GM12872 (cell line): ENCODE measurements at regions not wholly inside any gene's neighbourhood (a gene's known extent, or its start where the extent isn't known, plus 50 kb on each side); places are given as distances from the start of the nearest gene placed in this dataset.

Source experiments
- TF ChIP-seq, protein P1 (sequence below): IDR thresholded peaks from 3 replicates; pipeline ENCODE4 v1.5.1; 2011; ENCODE audit warnings: low read depth, mild to moderate bottlenecking, low read length, moderate library complexity; ENCODE audit not compliant: insufficient read depth

DNA sequence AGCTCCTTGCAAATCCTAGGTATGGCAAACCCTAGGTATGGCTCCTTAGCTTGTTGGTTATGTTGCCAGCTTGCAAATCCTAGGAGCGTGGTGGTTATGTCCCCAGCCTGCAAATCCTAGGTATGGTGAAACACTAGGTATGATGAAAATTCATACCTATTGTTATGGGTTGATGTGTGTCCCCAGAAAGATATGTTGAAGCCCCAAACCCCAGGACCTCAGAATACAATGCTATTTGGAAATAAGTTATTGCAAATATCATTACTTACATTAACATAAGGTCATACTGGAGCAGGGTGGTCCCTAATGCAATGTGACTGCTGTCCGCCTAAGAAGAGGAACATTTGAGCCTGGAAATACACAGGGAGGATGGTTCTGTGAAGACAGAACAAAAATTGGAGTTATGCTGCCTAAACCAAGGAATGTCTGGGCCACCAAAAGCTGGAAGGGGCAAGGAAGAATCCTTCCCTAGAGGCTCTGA lies 220.8 kb downstream of the MYCN start:
- TF ChIP-seq, protein P1, sequence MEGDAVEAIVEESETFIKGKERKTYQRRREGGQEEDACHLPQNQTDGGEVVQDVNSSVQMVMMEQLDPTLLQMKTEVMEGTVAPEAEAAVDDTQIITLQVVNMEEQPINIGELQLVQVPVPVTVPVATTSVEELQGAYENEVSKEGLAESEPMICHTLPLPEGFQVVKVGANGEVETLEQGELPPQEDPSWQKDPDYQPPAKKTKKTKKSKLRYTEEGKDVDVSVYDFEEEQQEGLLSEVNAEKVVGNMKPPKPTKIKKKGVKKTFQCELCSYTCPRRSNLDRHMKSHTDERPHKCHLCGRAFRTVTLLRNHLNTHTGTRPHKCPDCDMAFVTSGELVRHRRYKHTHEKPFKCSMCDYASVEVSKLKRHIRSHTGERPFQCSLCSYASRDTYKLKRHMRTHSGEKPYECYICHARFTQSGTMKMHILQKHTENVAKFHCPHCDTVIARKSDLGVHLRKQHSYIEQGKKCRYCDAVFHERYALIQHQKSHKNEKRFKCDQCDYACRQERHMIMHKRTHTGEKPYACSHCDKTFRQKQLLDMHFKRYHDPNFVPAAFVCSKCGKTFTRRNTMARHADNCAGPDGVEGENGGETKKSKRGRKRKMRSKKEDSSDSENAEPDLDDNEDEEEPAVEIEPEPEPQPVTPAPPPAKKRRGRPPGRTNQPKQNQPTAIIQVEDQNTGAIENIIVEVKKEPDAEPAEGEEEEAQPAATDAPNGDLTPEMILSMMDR, result no peak

DNA sequence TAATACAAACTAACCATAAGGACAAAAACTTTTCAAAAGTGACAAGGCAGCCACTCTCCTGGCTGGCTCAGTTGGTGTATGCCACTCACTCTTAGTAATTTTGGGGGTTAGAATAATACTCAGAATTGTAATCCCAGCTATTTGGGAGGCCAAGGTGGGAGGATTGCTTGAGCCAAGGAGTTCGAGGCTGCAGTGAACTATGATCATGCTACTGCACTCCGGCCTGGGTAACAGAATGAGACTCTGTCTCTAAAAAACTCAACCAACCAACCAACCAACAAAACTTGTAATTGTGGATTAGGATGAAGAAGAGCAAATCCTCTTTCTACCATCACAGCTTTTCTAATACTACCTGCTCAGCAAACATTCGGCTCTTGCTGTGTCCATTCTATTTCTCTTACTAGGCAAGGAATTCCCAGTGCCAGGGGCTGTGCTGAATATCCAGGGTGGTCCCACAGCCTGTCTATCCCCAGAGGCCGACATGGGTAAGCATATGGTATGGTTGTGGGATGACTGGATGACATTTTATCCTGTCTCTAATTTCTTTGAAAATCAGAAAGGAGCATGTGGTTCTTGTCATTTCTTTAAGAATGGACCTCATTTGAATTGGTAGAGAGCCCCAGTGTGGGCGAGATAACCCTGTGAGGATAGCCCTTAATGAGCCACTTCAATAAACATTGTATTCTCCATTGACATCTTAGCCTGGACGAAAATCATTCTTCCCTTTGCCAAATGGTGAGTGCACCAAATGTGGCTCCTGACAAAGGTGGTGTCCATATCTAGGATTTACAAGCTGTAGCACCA lies 220.1 kb downstream of the MYCN start:
- TF ChIP-seq, protein P1, result no peak

DNA sequence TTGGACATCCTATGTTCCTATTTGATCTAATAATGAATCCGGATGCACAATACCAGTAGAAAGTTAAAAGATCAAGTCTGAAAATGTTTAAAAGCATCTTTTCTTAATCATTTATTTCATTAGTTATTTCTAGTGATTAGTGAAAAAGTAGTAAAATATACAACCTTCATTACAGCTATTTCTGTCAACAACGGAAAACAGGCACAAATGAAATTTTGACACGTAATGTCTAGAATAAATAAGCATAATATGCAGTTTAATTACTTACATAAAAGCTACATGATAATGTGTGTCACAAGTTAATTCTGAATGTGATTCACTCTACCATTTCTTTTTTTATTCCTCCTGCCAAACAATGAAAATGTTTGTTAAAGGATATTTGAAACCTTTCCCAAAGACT lies 216.1 kb downstream of the MYCN start:
- TF ChIP-seq, protein P1, result no peak

DNA sequence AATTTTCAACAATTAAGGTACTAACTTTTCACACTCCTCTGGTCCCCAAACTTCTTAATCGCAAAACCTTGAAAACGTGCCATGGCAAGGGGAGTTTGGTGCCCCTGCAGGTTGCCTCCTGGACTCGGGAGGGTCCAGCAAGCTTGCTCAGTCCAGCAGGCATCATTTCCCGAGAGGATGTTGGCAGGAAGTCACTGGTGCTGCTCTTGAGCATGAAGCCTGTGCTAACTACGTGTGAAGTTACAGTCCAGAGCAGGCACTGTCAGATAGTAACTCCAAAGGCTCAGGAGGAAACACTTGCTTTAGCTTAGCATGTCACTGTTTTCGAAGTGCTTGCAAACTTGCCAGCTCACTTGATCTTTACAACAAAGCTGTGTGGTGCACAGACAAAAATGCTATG lies 215.4 kb downstream of the MYCN start:
- TF ChIP-seq, protein P1, result no peak

DNA sequence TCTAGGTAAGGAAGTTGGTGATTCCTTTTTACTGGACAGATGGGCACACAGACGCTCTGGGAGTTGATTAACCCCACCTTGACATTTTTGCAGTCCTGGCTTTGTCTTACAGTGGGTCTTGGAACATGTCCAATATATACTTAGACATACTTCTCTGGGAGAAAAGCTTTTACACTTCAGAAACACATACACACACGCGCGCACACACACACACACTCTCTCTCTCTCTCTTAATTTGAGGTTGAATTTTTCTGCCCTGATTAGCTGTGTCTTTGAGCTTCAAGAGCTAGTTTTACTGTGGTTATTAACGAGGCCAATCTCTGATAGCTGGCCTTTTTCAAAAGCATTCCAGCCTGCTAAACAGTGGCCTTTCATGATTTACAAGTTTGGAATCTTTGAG lies 215.0 kb downstream of the MYCN start:
- TF ChIP-seq, protein P1, result no peak

DNA sequence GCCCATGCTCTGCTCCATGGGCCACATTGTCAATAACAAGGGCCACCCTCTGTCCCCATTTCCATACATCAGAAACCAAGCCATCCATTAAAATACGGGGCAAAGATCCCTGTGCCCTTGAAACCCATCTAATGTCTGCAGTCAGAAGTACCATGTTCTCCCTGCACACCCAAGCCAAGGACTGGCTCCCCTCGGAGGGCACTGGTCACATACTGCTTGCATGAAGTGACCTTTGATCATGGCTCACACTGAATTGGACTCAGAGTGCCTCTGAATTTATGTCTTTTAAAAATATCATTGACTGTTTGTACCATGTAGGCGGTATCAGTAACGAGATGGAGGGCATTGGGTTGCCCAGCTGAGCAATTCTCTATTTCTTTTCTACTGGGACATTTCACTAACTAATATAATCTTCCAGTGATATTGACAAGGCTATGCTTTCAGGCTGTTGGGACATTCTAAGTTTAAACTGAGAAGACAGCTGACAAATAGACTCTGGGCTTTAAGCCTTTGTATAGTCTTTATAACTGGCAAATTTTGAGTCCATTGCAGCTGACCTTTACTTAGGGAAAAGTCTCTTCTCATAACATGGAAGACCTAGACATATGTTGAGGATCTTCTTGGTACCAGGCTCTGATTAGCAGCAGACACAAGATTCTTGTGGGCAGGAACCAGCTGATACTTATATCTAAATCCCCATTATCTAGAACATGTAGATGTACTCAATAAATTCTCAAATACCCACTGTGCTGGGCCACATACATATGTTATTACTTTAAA lies 214.3 kb downstream of the MYCN start:
- TF ChIP-seq, protein P1, result no peak

DNA sequence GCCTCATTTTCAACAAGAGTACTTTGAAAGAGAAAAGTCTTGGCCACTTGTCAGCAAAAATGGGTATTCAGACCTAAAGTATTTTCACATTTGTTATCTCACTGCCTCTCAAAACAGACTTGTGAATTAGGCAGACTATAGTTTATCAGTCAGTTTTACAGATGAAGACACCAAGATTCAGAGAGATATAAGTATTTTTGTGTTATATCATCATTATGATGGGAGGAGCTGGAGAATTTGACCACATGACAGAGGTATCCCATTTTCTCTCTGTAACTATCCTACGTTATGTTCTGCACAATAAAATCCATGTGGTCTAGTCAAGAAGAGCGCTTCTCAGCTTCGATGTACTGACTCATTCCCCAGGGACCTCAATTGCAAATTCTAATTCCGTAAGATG lies 213.7 kb downstream of the MYCN start:
- TF ChIP-seq, protein P1, result no peak
